Cardiac septum (tissue), 1 donor: ENCODE measurements at regions not wholly inside any gene's neighbourhood (a gene's known extent, or its start where the extent isn't known, plus 50 kb on each side); places are given as distances from the start of the nearest gene placed in this dataset.

Experiments used
- DNase-seq: peaks from one replicate; pipeline ENCODE4 v3.0.0-alpha.2; 2020; ENCODE audit warnings: low spot score
- intact Hi-C: fragments of 100-400 bp; cut with DNase I; formaldehyde crosslinking; loops from one replicate; pipeline ENCODE4 v1.14.0; 2022
- donor health status: DM: no; HTN: no; CAD: no.

DNA sequence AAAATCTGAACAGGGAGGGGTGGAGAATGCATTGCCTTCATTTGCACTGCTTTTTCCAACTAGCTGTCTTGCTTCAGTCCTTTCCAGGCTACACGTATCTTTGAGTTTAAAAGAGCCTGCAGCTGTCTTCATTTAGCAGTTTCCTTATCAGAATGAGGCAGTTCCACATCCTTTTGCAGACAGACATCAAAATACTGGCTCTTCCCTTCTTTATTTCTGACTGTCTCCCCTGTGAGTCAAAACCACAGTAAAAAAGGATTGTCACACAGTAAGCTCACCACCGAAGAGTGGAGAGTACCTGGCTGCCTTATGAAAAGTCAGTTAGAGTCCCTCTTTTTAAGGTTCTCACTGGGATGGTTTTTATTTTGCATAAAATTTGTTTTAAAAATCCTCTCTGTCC is 205.5 kb upstream of the CD96 start:
- no peak for DNase-seq
- intact Hi-C loops = no loop called here

- intact Hi-C loops = no loop called here
- no peak for DNase-seq
These were observed 203.8 kb upstream of the CD96 start for GRCh38 chr3:111338059-111338698.

GRCh38 chr3:111339017-111339416 is 203.0 kb upstream of the CD96 start:
- intact Hi-C loops = no loop called here
- no peak for DNase-seq

DNA sequence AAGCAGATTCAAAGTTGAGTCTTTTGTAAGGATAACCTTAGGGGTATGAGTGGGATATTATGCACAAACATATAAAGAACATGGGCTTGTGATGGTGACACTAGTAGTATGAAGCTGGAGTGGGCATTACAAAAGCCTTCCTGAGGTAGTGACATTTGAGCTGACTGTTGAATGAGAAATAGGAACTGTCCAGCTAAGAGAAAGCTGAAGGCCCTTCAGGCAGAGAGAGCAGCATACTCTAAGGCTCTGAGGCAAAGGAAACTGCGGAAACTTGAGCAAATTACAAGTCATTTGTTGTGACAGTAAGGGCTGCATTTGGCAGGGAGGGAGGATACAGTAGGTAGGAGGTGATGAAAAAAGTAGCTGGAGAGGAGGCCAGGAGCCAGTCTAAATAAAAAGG is 190.7 kb upstream of the CD96 start:
- no peak for DNase-seq
- intact Hi-C loops = no loop called here

- no peak for DNase-seq
- intact Hi-C loops = no loop called here
These were observed 189.4 kb upstream of the CD96 start for GRCh38 chr3:111352585-111352984.

GRCh38 chr3:111359261-111360030 is 182.6 kb upstream of the CD96 start:
- DNase-seq = no peak
- intact Hi-C loops = no loop called here

- DNase-seq = no peak
- intact Hi-C loops = no loop called here
These were observed 179.5 kb upstream of the CD96 start for GRCh38 chr3:111362381-111363009.

GRCh38 chr3:111366515-111366914 is 175.5 kb upstream of the CD96 start:
- intact Hi-C loops = no loop called here
- no peak for DNase-seq

DNA sequence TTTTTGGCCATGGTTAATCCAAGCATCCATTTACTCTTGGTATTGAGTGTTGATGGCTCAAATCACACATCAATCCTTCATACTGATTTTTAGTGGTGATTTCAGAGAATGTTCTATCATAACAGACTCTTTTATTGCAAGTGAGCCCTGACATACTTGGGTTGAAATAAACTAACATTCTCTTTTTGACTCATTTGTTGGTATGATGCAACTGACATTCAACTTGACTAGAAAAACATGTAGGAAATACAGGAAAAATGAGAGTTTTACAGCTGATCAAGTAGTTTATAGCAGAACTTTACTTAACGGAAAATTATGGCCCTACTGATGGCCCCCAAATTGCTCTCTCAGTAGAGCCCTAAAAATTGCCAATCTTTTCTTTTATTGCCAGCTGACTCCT is 173.9 kb upstream of the CD96 start:
- intact Hi-C loops = no loop called here
- no peak for DNase-seq

- intact Hi-C loops = no loop called here
- DNase-seq = no peak
These were observed 172.0 kb upstream of the CD96 start for GRCh38 chr3:111369958-111370357.

DNA sequence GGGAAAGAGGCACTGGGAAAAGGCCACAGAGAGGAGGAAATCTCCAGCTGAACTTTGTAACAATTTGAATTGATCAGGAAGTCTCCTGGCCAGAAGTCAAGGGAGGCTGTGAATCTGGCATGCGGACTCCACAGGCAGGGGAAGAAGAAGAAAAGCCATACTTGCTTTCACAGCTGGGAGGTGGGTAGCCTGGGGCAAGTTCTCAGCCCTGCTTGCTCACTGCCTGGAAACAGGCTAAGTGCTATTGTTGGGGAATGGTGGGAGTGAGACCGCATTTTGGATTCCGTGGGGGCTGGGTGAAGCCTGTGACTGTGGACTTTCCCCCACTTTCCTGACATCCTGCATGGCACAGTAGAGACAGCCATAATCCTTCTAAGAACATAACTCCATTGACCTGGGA is 168.8 kb upstream of the CD96 start:
- no peak for DNase-seq

DNA sequence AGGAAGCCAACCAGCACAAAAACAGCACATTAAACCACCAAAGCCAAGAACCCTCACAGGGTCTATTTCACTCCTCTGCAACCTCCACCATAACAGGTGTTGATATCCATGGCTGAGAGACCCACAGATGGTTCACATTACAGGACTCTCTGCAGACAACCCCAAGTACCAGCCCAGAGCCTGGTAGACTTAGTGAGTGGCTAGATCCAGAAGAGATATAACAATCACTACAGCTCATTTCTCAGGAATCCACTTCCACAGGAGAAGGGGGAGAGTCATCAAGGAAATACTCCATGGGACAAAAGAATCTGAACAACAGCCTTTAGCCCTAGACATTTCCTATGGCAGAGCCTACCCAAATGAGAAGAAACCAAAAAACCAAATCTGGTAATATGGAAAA is 168.1 kb upstream of the CD96 start:
- no peak for DNase-seq
- intact Hi-C loops = no loop called here

More for the DNA sequence above, 168.8 kb upstream of the CD96 start:
- intact Hi-C loops = no loop called here

GRCh38 chr3:111385971-111386495 is 156.0 kb upstream of the CD96 start:
- DNase-seq = no peak
- intact Hi-C loops = no loop called here

DNA sequence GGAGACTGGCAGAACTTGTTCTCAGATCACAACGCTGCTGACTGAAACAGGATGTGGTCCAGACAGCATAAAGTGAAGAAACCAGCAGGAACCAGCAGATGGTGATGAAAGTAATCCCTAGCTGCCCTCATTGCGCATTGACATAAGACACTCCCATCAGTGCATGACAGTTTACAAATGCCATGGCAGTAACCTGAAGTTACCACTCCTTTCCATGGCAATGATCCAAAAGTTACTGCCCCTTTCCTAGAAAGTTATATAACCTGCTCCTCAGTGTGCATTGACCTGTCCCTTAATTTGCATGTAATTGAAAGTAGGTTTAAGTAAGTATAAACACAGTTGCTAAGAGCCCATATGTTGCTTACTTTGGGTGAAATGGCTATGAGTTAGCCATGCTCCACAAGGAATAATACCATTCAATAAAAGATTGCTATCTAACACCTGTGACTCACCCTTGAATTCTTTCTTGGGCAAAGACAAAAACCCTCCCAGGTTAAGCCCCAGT is 149.1 kb upstream of the CD96 start:
- no peak for DNase-seq
- intact Hi-C loops = no loop called here

GRCh38 chr3:111412656-111413055 is 129.3 kb upstream of the CD96 start:
- intact Hi-C loops = no loop called here
- no peak for DNase-seq

GRCh38 chr3:111414531-111414930 is 127.5 kb upstream of the CD96 start:
- intact Hi-C loops = no loop called here
- no peak for DNase-seq

- intact Hi-C loops = no loop called here
- DNase-seq = no peak
These were observed 127.0 kb upstream of the CD96 start for GRCh38 chr3:111415018-111415417.

GRCh38 chr3:111418391-111418790 is 123.6 kb upstream of the CD96 start:
- no peak for DNase-seq
- intact Hi-C loops = no loop called here

DNA sequence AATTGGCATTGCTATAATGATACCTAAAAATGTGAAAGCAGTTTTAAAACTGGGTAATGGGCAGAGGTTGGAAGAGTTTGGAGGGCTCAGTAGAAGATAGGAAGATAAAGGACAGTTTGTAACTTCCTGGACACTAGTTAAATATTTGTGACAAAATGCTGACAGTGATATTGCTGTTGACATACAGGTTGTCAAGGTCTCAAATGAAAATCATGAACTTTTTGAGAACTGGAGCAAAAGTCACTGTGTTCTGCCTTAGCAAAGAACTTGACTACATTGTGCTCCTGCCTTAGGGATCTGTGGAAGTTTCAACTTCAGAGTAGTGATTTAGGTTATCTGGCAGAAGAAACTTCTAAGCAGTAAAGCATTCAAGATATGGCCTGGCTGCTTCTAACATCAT is 113.7 kb upstream of the CD96 start:
- no peak for DNase-seq
- intact Hi-C loops = no loop called here

DNA sequence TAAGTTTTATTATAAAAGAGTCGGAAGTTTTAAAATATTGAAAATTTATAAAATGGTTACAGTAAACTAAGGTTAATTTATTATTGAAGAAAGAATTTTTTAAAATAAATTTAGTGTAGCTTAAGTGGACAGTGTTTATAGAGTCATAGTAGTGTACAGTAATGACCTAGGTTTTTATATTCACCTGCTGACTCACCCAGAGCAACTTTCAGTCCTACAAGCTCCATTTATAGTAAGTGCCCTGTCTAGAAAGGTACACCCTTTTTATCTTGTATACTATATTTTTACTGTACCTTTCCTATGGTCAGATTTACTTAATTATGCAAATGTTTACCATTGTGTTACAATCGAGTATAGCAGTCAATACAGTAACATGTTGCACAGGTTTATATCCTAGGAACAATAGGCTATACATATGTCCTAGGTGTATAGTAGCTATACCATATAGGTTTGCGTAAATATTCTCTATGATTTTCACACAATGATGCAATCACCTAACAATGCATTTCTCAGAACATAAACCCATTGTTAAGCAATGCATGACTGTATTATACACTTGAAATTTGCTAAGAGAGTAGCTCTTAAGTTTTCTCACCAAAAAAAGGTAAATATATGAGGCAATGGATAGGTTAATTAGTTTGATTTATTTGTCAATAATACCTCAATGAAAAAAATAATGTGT is 106.9 kb upstream of the CD96 start:
- intact Hi-C loops = no loop called here
- no peak for DNase-seq
